ENCODE measurements at regions not wholly inside any gene's neighbourhood (a gene's known extent, or its start where the extent isn't known, plus 50 kb on each side); places are given as distances from the start of the nearest gene placed in this dataset. TPM values are rescaled to one million over a fixed set of nuclear protein-coding genes. Genes with fewer than 3 reads are reported as not detected.

GRCh38 chr14:50056435-50056834 is 59.9 kb downstream of the VCPKMT start:
- no peaks in the 10 kb centered on the region for H3K36me3 ChIP-seq (ENCODE audit: control insufficient read depth, insufficient read depth, low read length)
- TF ChIP-seq, protein P1, sequence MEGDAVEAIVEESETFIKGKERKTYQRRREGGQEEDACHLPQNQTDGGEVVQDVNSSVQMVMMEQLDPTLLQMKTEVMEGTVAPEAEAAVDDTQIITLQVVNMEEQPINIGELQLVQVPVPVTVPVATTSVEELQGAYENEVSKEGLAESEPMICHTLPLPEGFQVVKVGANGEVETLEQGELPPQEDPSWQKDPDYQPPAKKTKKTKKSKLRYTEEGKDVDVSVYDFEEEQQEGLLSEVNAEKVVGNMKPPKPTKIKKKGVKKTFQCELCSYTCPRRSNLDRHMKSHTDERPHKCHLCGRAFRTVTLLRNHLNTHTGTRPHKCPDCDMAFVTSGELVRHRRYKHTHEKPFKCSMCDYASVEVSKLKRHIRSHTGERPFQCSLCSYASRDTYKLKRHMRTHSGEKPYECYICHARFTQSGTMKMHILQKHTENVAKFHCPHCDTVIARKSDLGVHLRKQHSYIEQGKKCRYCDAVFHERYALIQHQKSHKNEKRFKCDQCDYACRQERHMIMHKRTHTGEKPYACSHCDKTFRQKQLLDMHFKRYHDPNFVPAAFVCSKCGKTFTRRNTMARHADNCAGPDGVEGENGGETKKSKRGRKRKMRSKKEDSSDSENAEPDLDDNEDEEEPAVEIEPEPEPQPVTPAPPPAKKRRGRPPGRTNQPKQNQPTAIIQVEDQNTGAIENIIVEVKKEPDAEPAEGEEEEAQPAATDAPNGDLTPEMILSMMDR (conservative IDR thresholded peaks at IDR 0.05), result no peak
- no peak overlapping the region for H3K9ac ChIP-seq (ENCODE audit: extremely low read depth, low read length, poor library complexity, severe bottlenecking)
- H3K9me3 ChIP-seq (ENCODE audit: control insufficient read depth, low read length), result no peaks in the 10 kb centered on the region
- H3K27ac ChIP-seq (ENCODE audit: low read depth, low read length), result no peak overlapping the region
- no peak overlapping the region for H3K4me3 ChIP-seq (ENCODE audit: low read length)
- no peak overlapping the region for H3K27ac Mint-ChIP-seq
- no peak overlapping the region for H3K4me3 Mint-ChIP-seq
- H3K9me3 Mint-ChIP-seq, result no peaks in the 10 kb centered on the region
- H3K27me3 Mint-ChIP-seq (ENCODE audit: insufficient read depth), result no peaks in the 10 kb centered on the region
- H3K27me3 ChIP-seq (ENCODE audit: control insufficient read depth, insufficient read depth, low read length, poor library complexity, severe bottlenecking), result no peaks in the 10 kb centered on the region
- DNase-seq, result no peak
- H3K4me1 ChIP-seq (ENCODE audit: control insufficient read depth, insufficient read depth, low read length), result peaks cover 4% of the 10 kb centered on the region
- 89 to 99% methylated on average over 10 to 16 of the region's 16 CpGs for WGBS, 2 experiments (ENCODE audit: insufficient coverage in 1 of 2, insufficient read length in 1 of 2)
- no peaks in the 10 kb centered on the region for H3K36me3 Mint-ChIP-seq (ENCODE audit: low read depth)
- peaks cover 20% of the 10 kb centered on the region for H3K4me1 Mint-ChIP-seq

DNA sequence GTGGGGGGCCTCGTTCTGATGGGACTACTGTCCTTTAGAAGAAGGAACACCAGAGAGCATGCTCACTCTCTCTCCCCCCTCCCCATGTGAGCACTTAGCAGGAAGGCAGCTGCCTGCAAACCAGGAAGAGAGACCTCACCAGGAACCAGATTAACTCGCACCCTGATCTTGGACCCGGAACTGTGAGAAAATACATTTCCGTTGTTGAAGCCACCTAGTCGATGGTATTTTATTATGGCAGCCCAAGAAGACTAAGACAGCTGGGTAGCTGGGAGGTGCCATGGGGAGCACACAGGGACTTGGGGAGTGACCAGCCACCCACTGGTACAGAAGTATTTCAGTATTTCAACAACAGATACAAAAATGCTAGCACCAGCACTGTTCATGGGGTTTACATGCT is 59.0 kb downstream of the VCPKMT start:
- H3K4me3 Mint-ChIP-seq, result no peak overlapping the region
- Histone ChIP-seq H3K4me1 (ENCODE audit: control insufficient read depth, insufficient read depth, low read length) (peaks cover 12% of the 10 kb centered on the region), H3K9me3 (ENCODE audit: control insufficient read depth, low read length) (no peaks in the 10 kb centered on the region), H3K27me3 (ENCODE audit: control insufficient read depth, insufficient read depth, low read length, poor library complexity, severe bottlenecking) (no peaks in the 10 kb centered on the region), H3K36me3 (ENCODE audit: control insufficient read depth, insufficient read depth, low read length) (no peaks in the 10 kb centered on the region), H3K9ac (ENCODE audit: extremely low read depth, low read length, poor library complexity, severe bottlenecking) (no peak overlapping the region), H3K4me3 (ENCODE audit: low read length) (no peak overlapping the region), H3K27ac (ENCODE audit: low read depth, low read length) (no peak overlapping the region)
- WGBS, 2 experiments (ENCODE audit: insufficient coverage in 1 of 2, insufficient read length in 1 of 2), result 78 to 94% methylated on average over 4 to 5 of the region's 5 CpGs
- peaks cover 28% of the 10 kb centered on the region for H3K4me1 Mint-ChIP-seq
- H3K27me3 Mint-ChIP-seq (ENCODE audit: insufficient read depth), result no peaks in the 10 kb centered on the region
- DNase-seq, result no peak
- no peak overlapping the region for H3K27ac Mint-ChIP-seq
- no peaks in the 10 kb centered on the region for H3K9me3 Mint-ChIP-seq
- TF ChIP-seq, protein P1 (conservative IDR thresholded peaks at IDR 0.05), result no peak
- H3K36me3 Mint-ChIP-seq (ENCODE audit: low read depth), result no peaks in the 10 kb centered on the region

DNA sequence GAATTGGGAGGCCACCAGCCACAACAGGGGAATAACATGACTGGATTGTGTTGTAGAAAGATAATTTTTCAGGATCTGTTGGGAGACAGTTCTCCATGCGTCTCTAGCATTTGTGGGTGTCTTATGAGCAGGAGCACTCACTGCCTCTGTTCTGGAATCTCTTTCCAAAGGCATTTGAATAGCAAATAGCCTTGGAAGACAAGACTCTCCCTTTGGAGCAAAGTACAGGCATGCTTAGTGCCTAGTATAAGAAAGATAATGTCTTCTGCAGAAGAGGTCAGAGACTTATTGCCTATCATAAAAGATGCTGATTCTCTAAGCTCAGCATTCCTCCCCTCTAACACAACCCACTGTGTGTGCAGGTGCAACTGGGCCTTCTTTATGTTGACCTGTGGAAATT is 58.3 kb downstream of the VCPKMT start:
- WGBS, 2 experiments (ENCODE audit: insufficient coverage in 1 of 2, insufficient read length in 1 of 2), result 93 to 100% methylated on average over 1 of the region's 1 CpG
- no peak overlapping the region for H3K27ac Mint-ChIP-seq
- H3K4me1 ChIP-seq (ENCODE audit: control insufficient read depth, insufficient read depth, low read length), result peaks cover 12% of the 10 kb centered on the region
- H3K9ac ChIP-seq (ENCODE audit: extremely low read depth, low read length, poor library complexity, severe bottlenecking), result no peak overlapping the region
- peaks cover 36% of the 10 kb centered on the region for H3K4me1 Mint-ChIP-seq
- H3K36me3 ChIP-seq (ENCODE audit: control insufficient read depth, insufficient read depth, low read length), result no peaks in the 10 kb centered on the region
- H3K4me3 Mint-ChIP-seq, result no peak overlapping the region
- no peaks in the 10 kb centered on the region for H3K9me3 ChIP-seq (ENCODE audit: control insufficient read depth, low read length)
- H3K27me3 Mint-ChIP-seq (ENCODE audit: insufficient read depth), result no peaks in the 10 kb centered on the region
- no peak overlapping the region for H3K4me3 ChIP-seq (ENCODE audit: low read length)
- no peaks in the 10 kb centered on the region for H3K27me3 ChIP-seq (ENCODE audit: control insufficient read depth, insufficient read depth, low read length, poor library complexity, severe bottlenecking)
- DNase-seq, result no peak
- no peaks in the 10 kb centered on the region for H3K36me3 Mint-ChIP-seq (ENCODE audit: low read depth)
- TF ChIP-seq, protein P1 (conservative IDR thresholded peaks at IDR 0.05), result no peak
- H3K27ac ChIP-seq (ENCODE audit: low read depth, low read length), result no peak overlapping the region
- no peaks in the 10 kb centered on the region for H3K9me3 Mint-ChIP-seq

Small RNA genes lying in the stretch of these regions (microRNA-seq; reads per million reads assigned to microRNA genes)
- gene MIR6076 (ENCODE audit: borderline microRNAs expressed), result not detected
